IPS-NIHi11 (cell line): ENCODE measurements at regions not wholly inside any gene's neighbourhood (a gene's known extent, or its start where the extent isn't known, plus 50 kb on each side); places are given as distances from the start of the nearest gene placed in this dataset.
"Not testable (repeated sequence)": the region's sequence is repeated elsewhere in the genome, so short reads cannot be mapped to it uniquely, and the experiment has no call there.

ENCODE experiments used
- DNase-seq: peaks from one replicate; pipeline ENCODE4 v3.0.0; 2012; ENCODE audit warnings: mixed read lengths, low spot score

DNA sequence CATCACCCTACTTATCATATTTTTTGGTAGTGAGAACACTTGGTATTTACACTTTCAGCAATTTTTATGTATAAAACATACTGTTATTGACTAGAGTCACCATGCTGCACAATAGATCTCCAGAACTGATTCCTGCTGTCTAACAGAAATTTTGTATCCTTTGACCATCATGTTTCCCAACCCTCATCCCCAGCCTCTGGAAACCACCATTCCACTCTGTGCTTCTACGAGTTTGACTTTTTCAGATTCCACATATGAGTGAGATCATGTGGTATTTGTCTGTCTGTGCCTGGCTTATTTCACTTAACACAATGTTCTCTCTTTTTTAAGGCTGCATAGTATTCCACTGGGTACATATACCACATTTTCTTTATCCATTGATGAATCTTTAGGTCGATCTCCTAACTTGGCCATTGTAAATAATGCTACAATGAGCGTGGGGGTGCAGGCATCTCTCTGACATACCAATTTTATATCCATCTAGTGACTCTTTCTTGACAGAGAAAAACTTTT lies 115.9 kb upstream of the RUNX1 start:
- DNase-seq = no peak

DNA sequence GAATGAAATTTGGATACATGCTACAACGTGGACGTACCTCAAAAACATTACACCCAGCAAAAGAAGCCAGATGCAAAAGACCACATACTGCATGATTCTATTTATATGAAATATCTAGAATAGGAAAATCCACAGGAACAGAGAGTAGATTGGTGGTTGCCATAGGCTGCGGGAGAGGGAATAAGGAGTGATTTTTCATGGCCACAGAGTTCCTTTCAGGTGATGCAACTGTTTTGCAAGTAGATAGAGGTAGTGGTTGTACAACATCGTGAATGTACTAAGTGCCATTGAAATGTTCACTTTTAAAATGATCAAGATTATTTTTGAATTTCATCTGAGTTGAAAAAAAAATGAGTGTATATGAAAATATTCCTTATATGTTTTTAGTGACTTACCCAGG lies 115.3 kb upstream of the RUNX1 start:
- DNase-seq = no peak

DNA sequence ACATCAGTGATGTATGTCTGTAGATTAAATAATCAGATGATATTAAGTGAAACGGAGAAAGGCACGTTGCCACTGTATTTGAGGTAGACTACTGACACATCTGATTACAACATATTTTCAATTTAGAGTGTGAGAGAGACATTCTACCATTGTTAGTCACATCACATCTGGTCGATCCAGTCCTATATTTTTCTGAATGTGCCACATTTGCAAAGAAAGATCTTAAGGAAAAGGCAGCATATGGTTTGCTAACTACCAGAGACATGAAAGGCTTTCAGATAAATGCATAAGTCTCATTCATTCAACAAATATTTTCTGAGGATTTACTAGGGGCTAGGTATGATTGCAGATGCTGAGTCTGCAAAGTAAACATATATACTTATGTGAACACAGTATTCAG lies 114.3 kb upstream of the RUNX1 start:
- no peak for DNase-seq

DNA sequence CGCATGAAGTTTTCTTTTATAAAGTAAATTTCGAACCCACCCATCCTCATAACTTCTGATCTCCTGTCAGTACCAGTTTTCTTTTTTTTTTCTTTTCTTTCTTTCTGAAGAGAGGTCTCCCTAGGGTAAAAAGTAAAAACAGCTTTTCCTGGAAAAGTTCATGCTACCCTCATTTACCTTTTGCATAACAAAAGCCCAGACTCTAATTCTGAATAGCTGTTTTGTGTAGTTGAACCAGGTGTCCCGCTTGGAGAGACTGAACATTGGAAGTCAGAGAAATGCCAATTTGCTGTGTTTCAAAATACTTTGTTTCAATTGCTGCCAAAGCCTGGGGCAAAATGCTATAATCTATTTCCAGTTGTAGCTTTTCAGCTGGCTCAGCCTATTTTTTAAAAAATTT lies 113.7 kb upstream of the RUNX1 start:
- DNase-seq = no peak

DNA sequence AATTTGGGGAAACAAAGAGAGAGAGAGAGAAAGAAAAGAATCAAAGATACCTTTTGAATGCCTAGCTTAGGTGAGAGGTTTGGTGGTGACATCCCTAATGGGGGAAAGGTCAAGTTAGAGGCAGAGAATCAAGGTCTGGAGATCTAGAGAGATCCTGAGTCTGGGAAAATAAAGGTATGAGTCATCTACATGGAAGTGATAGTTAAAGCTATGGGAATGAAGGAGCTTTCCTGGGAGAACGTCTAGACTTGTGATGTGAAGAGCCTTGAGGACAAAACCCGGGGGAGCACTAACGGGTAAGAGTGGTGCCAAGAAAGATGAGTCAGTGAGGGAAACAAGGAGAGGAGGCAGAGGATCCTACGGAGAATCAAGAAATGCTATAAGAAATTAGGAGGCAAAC lies 110.8 kb upstream of the RUNX1 start:
- DNase-seq = no peak

DNA sequence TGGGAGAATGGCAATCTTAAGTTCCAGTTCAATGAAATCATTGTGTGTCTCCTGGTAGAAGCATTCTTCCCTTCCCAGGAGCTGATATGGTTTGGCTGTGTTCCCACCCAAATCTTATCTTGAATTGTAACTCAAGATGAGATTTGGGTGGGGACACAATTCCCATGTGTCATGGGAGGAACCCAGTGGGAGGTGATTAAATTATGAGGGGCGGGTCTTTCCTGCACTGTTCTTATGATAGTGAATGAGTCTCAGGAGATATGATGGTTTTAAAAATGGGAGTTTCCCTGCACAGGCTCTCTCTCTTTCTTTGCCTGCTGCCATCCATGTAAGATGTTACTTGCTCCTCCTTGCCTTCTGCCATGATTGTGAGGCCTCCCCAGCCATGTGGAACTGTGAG lies 108.3 kb upstream of the RUNX1 start:
- DNase-seq = not testable (repeated sequence)

DNA sequence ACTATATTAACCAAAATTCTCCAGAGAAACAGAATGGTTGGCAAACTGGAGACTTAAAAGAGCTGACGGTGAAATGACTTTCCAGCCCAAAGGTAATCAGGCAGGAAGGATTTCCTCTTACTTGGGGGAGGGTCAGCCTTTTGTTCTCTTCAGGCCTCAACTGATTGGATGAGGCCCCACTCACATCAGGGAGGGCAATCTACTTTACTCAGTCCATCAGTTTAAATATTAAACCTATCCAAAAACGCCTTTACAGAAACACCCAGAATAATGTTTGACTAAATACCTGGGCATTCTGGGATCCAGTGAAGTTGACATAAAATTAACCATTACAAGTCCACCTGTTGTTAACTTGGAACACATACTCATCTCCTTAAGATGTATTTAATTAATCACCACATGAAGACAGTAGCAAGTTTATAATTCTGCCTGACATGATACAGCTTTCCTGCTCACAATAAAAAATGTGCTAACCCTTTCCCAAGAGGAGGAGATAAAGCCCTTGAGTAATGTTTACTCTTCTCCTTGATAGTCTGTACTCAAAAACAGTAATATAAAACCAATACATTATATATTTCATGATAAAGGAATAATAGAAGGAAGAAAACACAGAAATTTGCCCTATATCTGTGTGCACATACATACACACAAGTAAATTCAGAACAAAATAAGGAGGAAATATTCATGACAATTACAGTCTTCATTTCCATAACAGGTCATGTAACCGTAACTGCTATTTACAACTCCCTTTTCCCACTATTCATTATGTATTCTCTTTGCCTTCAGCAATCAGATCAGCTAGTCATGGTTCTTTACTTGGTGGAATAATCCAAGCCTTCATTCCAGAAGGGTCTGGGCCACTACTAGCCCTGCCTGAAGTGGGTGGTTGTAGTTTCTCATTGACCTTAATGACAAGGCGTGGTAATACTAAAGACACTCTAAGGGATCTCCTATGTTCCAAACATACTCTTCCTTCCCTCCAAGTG lies 107.5 kb upstream of the RUNX1 start:
- DNase-seq = no peak

DNA sequence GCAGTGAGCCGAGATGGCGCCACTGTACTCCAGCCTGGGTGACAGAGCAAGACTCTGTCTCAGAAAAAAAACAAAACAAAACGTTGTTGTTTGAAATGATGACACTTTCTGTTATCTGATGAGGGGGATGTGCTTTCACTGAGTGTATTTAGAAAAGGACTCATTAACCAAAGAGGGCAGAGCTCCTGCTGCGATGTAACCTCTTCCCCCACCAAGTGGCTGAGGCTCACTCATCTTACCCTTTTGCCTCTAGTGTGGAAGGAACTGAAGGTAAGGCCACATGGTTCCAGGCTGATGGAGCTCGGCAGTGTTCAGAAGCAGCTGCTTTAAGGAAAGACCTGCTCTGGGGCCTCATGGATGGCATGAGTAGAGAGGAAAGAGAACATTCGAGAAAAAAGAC lies 105.7 kb upstream of the RUNX1 start:
- DNase-seq = no peak

DNA sequence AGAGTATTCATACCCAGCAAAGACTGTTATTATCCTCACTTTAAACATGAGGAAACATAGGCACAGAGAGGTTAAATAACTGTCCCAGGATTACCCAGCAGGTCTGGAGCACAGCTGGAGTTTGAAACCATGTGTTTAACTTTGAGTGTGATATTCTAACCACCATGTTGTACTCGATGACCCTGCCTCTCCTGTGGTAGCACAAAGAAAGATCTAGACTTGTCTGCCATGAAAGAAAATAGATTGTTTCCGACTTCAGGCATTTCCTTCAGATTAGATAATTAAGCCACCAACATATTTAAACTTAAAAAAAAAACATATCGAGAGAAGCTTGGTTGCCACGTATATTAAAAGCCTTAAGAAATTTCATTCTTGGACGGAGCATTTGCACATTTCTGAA lies 104.6 kb upstream of the RUNX1 start:
- DNase-seq = no peak

DNA sequence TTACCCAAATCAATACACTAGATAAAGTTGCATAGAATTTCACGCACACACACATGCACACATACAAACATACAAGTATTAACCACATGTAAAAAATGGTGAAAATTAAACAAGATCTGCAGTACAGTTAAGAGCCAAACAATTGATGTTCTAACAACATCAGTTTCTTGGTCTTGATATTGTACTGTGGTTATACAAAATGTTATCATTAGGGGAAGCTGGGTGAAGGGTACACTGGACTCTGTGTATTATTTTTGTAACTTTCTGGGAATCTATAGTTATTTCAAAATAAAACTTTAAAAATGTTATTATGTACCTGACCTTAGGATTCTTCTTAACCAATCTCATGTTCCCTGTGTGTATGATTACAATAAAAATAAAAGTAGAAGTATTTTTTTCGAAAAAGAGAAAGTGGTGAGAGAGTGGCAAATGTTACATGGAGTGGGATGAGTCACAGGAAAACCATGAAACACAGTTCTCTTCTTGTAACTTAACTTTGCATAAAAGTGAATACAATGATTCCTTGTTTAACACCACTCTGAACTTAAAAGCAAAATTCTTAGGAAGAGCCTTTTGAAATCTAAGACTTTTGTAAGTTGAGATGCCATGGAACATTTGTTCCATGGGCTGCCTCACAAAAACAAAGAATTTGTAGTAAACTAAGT lies 101.6 kb upstream of the RUNX1 start:
- no peak for DNase-seq

DNA sequence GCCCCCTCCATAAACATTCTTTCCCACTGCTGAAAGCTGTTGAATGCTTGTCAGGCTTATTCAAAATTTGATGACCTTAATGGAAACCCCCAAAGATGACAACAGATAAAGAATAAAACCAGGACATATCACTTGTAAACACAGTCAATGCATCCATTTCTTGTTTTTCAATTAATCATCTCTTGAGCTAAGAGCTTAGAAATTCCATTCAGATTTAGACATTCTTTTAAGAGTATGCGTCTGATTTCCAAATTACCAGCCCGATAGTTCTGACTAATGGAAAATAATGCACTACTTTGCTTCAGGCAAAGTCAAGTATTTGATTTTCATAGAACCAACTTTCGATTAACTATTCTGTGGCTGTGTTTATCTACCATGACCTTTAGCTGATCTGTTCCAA lies 100.6 kb upstream of the RUNX1 start:
- DNase-seq = no peak

DNA sequence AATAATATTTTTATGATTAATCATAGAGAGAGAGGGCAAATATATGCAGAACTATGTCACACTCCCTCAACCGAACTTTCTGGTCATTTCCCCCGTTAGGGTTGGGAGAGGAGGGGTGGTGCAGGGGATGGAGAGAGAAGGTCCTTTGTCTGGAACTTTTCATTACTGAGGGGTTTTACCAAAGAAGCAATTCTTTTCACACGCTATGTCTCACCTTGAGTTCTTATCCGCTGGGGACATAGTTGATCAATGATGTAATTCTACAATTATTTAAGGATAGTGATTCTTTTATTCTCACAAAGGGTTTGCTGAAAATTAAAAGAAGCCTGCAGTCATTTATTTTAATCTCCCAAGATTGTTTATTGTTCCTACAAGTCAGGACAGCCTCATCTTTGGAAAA lies 98.3 kb upstream of the RUNX1 start:
- no peak for DNase-seq

DNA sequence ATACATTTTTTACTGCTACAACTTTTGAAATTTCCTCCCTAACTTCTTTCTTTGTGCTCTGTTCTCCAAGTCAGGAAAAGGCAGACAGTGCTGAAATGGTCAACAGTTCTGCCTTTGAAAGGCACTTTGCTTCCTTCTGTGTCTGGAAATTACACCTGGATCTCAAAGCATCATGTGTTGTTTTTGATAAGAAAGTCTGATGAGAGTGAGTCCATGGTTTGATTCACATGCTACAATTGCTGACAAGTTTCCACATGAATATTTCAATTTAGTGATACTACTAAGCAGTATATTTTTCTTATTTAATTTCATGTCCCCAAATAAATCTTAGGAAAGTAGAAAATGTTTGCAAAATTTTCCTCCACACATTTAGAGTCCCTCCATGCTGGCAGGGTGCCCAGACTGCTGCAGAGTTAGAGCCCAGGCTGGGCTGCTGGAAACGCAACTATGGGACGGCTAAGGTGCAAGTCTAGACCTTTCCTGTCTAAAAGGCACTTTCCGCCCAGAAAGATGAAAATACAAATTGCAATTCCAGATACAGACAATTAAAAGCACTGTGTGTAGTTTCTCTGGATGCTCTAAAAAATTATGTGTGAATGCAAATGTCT lies 96.6 kb upstream of the RUNX1 start:
- no peak for DNase-seq

DNA sequence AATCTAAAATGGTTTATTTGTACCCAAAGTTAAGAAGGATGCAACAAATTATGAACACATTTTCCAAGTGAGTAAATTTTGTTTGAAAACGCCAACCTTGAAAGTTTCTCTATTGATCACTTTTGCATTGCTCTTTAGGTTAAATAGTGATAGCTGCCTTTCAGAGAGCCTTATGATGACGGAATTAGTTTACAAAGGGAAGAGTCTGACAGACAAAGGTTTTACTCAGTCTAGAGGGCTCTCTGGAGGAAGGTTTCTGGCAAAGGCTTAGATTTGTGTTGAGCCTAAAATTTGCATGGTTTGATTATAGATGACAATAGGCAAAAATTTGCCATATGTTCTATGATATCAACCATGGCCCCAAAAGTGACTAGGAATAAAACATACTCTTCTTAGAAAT lies 95.9 kb upstream of the RUNX1 start:
- no peak for DNase-seq

DNA sequence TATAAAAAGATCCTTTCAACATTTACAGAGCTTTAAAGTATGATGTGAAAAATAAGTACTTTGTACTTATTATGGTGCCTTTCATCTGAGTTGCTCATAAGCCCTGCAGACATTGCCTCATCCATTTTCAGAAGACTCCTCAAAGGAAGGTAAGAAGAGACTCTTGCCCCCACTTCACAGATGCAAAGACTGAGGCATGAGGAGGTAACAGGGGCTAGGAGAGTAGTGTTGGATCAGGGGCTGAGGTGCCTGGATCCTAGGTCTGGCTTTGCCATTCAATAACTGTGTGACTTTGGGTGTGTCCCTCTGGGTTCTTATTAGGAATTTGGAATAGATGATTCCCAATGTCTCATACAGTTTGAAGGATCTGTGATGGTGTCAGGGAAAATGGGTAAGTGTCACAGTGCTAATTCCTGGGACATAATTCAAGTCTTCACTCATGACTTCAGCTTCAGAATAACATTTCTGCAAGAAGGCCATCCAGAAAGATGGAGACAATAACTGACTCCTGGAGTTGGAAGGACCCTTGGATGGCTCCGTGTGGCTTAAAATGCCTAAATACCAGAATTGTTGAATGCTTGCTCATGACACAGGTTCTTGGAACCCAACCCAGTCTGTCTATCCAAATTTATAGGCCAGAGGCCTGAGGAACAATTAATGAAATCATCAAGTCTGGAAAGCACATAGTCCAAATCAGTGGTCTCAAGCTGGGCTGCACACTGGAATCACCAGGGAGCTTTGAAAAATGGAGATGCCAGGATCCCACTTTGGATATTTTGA lies 93.1 kb upstream of the RUNX1 start:
- DNase-seq = no peak

DNA sequence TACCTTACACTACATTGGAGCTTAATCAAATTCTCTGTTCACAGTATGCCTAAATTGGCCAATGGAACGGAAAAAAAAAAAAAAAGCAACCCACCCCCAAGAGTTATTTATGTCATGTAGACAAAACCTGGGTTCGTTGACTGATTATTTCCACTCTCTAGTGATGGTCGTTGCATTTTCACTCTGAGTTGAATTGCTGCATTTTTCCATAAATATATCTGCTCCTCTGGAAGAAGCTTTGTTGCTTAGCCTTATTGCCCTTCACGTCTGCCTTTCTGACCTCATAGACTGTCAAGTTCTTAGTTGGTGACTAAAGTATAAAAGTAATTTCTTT lies 90.2 kb upstream of the RUNX1 start:
- DNase-seq = no peak

DNA sequence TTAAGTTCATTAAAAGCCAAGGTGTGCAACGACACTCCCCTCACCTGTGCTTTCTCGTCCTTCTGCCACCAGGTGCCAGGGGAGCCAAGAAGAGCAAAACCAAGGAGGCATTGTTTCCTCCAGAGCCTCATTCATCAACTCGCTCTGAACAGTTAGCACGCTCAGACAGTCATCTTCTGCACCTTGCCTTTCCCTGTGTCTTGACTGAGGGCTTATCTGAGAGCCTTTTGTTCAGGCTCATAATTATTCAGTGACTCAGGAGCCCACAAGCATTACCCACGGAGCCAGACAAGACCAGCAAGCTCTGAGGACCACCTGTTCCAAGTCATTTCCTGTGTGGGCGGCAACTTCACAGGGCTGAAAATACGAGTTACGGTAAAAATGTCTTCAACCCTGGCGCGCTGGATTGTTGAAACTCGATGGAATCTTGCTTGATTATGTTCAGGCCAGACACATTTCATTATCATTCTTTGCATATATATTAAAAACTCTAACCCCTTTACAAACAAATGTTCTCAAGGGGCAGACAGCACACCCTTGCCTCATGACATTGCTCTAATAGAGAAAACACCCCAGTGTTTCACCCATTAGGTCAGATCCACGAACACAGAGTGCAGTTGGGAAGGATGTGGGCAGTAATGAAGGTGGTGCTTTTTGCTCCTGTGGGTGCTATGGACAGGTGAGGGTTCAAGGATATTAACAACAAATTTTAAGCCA lies 89.7 kb upstream of the RUNX1 start:
- no peak for DNase-seq

DNA sequence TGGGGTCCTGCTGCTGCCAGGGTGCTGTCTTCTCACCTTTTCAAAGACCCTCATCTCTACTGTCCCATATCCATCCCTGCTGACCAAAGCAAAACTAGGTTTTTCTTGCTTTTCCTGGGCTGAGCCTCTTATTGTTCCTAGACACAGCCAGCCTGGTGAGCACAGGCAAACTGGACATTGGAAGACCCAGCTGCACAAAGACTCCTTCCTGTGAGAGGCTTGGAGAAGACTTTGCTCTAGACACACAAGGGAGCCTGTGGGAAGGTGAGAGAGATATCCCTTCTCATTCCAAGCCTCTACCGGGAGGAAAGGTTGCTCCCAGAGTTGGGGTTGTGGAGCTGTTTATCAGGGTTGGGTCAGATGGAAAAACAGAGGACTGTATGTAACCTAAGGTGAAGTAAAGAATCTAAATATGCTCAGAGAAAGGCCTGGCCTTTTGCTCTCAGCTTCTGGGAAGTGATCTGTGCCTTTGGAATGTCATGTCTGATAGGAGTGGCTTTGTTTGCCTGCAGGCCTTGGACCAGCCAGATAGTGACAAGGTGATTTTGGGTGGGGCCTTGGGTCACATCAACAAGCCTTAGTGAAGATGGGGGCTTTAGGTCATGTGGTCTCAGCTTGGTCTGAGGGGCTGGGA lies 87.6 kb upstream of the RUNX1 start:
- no peak for DNase-seq

DNA sequence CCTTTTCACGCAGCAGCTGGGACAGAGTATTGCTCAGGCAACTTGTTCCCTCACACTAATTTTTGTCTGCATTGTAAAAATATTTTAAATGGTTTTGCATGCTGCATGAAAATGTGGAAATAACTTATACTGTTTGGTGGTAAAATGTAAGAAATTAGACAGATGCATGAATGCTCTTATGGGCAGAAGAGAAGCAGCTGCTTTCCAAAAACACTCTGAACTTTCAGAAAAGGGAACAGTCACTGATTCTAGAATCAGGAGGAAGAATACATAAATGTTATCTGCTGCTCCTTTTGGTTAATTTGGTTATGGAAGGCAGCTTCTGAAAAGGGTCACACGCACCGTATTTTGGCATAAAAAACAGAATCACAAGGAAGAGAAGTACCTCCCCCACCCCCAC lies 87.0 kb upstream of the RUNX1 start:
- no peak for DNase-seq

DNA sequence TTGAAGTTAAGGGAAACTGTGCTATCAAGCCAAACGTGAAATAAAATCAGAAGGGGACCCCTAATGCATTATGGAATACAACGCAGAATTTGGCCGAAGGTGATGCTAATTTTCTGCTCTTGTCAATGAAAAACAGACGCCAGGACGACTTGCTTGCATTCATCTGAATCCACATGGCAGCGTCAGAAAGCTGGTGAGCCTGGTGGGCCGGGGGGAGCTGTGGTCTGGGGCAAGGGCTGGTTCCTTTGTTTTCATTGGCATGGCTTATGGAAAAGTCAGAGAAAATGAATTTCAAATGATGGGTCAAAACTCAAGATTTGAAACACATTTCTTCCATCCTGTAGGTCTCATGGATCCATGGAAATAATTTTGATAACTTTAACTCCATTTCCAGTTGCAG lies 86.4 kb upstream of the RUNX1 start:
- DNase-seq = no peak

DNA sequence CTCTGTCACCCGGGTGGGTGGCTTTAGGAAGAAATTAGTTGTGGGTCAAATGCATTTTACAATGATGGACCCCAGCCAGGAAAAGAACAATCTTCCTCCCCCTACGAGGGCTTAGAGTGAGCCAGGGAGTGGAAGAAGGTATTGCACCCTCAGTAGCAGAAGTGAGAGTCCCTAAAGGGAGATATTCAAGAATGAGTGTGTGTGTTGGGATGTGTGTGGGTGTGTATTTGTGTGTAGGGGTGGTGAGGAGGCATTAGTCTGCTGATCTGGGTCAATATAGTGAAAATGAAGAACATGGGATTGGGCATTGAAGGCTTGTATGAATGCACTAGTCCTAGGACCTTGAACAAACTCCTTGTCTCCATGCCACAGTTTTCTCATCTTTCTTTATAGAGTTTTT lies 85.2 kb upstream of the RUNX1 start:
- DNase-seq = no peak
